ENCODE measurements at regions not wholly inside any gene's neighbourhood (a gene's known extent, or its start where the extent isn't known, plus 50 kb on each side); places are given as distances from the start of the nearest gene placed in this dataset.

DNA sequence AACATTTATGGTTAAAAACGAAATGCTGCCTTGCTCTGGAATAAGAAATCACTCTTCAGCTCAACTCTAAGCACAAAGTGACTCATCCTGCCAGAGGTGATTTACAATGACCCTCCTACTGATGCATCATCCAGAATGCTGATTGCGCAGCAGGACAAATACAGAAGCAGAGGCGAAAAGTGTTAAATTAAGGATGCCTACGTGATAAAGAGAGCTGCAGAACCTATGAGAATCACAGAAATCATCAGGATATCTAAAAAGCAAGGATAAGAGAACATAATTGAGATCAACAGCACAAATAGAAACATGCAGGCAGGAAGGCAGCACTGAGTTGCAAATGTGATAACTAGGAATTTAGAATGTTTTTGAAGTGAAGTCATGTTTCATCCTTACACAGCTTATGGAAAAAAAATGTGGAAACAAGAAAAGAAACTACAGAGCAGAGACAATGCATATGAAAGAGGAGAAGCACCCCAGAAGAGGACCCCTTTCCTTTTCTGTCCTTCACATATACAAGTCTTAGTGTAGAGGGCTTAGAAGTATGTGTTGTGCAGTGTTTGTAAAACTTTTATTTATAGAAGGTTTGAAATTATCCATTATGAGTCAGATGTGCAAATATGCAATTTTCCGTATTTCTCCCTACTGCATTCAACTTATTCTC, 188.4 kb downstream of the SLC7A11 start:
- TF ChIP-seq ZNF140 (tag by site-specific recombination; IDR thresholded peaks at IDR 0.05) (no peak), ZNF416 (tag by site-specific recombination; IDR thresholded peaks at IDR 0.05) (no peak), HOXC10 (CRISPR knock-in tag; IDR thresholded peaks at IDR 0.05) (no peak), ZNF677 (tag by site-specific recombination; IDR thresholded peaks at IDR 0.05) (no peak), ZNF24 (tag by site-specific recombination; IDR thresholded peaks at IDR 0.05) (no peak), ZNF274 (IDR thresholded peaks at IDR 0.05; ENCODE audit: low read length) (no peak), ZNF274 (tag by site-specific recombination; IDR thresholded peaks at IDR 0.05; ENCODE audit: borderline replicate concordance) (no peak)
- TF ChIP-seq, protein P1, sequence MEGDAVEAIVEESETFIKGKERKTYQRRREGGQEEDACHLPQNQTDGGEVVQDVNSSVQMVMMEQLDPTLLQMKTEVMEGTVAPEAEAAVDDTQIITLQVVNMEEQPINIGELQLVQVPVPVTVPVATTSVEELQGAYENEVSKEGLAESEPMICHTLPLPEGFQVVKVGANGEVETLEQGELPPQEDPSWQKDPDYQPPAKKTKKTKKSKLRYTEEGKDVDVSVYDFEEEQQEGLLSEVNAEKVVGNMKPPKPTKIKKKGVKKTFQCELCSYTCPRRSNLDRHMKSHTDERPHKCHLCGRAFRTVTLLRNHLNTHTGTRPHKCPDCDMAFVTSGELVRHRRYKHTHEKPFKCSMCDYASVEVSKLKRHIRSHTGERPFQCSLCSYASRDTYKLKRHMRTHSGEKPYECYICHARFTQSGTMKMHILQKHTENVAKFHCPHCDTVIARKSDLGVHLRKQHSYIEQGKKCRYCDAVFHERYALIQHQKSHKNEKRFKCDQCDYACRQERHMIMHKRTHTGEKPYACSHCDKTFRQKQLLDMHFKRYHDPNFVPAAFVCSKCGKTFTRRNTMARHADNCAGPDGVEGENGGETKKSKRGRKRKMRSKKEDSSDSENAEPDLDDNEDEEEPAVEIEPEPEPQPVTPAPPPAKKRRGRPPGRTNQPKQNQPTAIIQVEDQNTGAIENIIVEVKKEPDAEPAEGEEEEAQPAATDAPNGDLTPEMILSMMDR (tag by site-specific recombination; IDR thresholded peaks at IDR 0.05) = no peak
- TF ChIP-seq, protein P2, sequence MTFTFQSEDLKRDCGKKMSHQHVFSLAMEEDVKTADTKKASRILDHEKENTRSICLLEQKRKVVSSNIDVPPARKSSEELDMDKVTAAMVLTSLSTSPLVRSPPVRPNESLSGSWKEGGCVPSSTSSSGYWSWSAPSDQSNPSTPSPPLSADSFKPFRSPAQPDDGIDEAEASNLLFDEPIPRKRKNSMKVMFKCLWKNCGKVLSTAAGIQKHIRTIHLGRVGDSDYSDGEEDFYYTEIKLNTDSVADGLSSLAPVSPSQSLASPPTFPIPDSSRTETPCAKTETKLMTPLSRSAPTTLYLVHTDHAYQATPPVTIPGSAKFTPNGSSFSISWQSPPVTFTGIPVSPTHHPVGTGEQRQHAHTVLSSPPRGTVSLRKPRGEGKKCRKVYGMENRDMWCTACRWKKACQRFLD (tag by site-specific recombination; IDR thresholded peaks at IDR 0.05) = no peak
- TF ChIP-seq, protein P3, sequence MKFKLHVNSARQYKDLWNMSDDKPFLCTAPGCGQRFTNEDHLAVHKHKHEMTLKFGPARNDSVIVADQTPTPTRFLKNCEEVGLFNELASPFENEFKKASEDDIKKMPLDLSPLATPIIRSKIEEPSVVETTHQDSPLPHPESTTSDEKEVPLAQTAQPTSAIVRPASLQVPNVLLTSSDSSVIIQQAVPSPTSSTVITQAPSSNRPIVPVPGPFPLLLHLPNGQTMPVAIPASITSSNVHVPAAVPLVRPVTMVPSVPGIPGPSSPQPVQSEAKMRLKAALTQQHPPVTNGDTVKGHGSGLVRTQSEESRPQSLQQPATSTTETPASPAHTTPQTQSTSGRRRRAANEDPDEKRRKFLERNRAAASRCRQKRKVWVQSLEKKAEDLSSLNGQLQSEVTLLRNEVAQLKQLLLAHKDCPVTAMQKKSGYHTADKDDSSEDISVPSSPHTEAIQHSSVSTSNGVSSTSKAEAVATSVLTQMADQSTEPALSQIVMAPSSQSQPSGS (tag by site-specific recombination; IDR thresholded peaks at IDR 0.05; ENCODE audit: low read depth) = no peak

Measured in HEK293 (cell line).